HepG2 (cell line): ENCODE measurements at regions not wholly inside any gene's neighbourhood (a gene's known extent, or its start where the extent isn't known, plus 50 kb on each side); places are given as distances from the start of the nearest gene placed in this dataset.
A peak's percentile ranks its signal among the peaks of the same experiment; 100 is the strongest.

ENCODE experiments used
- CEBPB ChIP-seq: IDR thresholded peaks from 2 replicates; pipeline ENCODE4 v1.6.1; 2011; ENCODE audit warnings: low read depth, low read length, improper control_type of control experiment, borderline replicate concordance
- EEA1 ChIP-seq: sonication (generic); formaldehyde crosslinking; IDR thresholded peaks from 2 replicates; pipeline ENCODE4 v1.5.1; 2020; ENCODE audit warnings: mild to moderate bottlenecking, missing genetic modification reagents, borderline replicate concordance
- FOSL2 ChIP-seq: sonication (generic); formaldehyde crosslinking; IDR thresholded peaks from 2 replicates; pipeline ENCODE4 v1.4.0; 2020; ENCODE audit warnings: missing genetic modification reagents
- FOXA3 ChIP-seq: IDR thresholded peaks from 2 replicates; pipeline ENCODE4 v1.6.1; 2016; ENCODE audit warnings: missing genetic modification reagents, missing compliant biosample characterization
- FOXJ3 ChIP-seq: sonication (generic); formaldehyde crosslinking; IDR thresholded peaks from 2 replicates; pipeline ENCODE4 v1.4.0; 2020; ENCODE audit warnings: missing genetic modification reagents, mild to moderate bottlenecking, borderline replicate concordance
- FOXK2 ChIP-seq: fragments of 450-650 bp; IDR thresholded peaks from 2 replicates; pipeline ENCODE4 v1.6.1; 2016
- IKZF5 ChIP-seq: IDR thresholded peaks from 2 replicates; pipeline ENCODE4 v1.6.1; 2018; ENCODE audit warnings: missing genetic modification reagents, mild to moderate bottlenecking, missing compliant biosample characterization
- JUNB ChIP-seq: sonication (generic); formaldehyde crosslinking; IDR thresholded peaks from 2 replicates; pipeline ENCODE4 v1.8.0; 2022; ENCODE audit warnings: missing genetic modification reagents, mild to moderate bottlenecking, borderline replicate concordance
- KLF11 ChIP-seq: IDR thresholded peaks from 2 replicates; pipeline ENCODE4 v1.6.1; 2016; ENCODE audit warnings: missing compliant biosample characterization
- KLF9 ChIP-seq: IDR thresholded peaks from 2 replicates; pipeline ENCODE4 v1.6.1; 2016; ENCODE audit warnings: low read depth
- PCBP1 ChIP-seq: fragments of 200-400 bp; formaldehyde crosslinking; IDR thresholded peaks from 2 replicates; pipeline ENCODE4 v1.6.1; 2017; ENCODE audit warnings: mild to moderate bottlenecking, low read depth, low read length, borderline replicate concordance
- SOX13 ChIP-seq, 3 experiments: fragments of 450-650 bp in 1 of 3; sonication (generic) in 1 of 3; formaldehyde crosslinking in 1 of 3; IDR thresholded peaks in 2 of 3; conservative IDR thresholded peaks in 1 of 3; 2 replicates each; pipeline versions ENCODE4 v1.5.0 to v1.6.1; 2016 to 2020; ENCODE audit warnings: antibody characterized with exemption in 1 of 3, mild to moderate bottlenecking in 1 of 3, missing compliant biosample characterization in 1 of 3, missing genetic modification reagents in 1 of 3, moderate library complexity in 1 of 3
- TBX3 ChIP-seq: fragments of 450-650 bp; IDR thresholded peaks from 2 replicates; pipeline ENCODE4 v1.6.1; 2017; ENCODE audit warnings: antibody characterized with exemption, mild to moderate bottlenecking, inconsistent platforms, borderline replicate concordance
- ZBTB21 ChIP-seq: sonication (generic); formaldehyde crosslinking; IDR thresholded peaks from 2 replicates; pipeline ENCODE4 v1.4.0; 2020; ENCODE audit warnings: missing genetic modification reagents
- ZFP62 ChIP-seq: sonication (generic); formaldehyde crosslinking; IDR thresholded peaks from 2 replicates; pipeline ENCODE4 v1.4.0; 2020; ENCODE audit warnings: missing genetic modification reagents
- ZHX1 ChIP-seq: sonication (generic); formaldehyde crosslinking; IDR thresholded peaks from 2 replicates; pipeline ENCODE4 v1.8.1; 2022; ENCODE audit warnings: low read depth, mild to moderate bottlenecking, missing genetic modification reagents
- ZNF383 ChIP-seq: sonication (generic); formaldehyde crosslinking; IDR thresholded peaks from 2 replicates; pipeline ENCODE4 v1.4.0; 2020; ENCODE audit warnings: missing genetic modification reagents, mild to moderate bottlenecking, borderline replicate concordance
- ZNF441 ChIP-seq: sonication (generic); formaldehyde crosslinking; IDR thresholded peaks from 2 replicates; pipeline ENCODE4 v1.7.0; 2021; ENCODE audit warnings: missing genetic modification reagents, borderline replicate concordance
- ZNF652 ChIP-seq: IDR thresholded peaks from 2 replicates; pipeline ENCODE4 v1.6.1; 2016; ENCODE audit warnings: low read depth, borderline replicate concordance
- ZNF704 ChIP-seq: sonication (generic); formaldehyde crosslinking; IDR thresholded peaks from 2 replicates; pipeline ENCODE4 v1.8.1; 2023; ENCODE audit warnings: mild to moderate bottlenecking, inconsistent platforms, moderate library complexity, missing genetic modification reagents, borderline replicate concordance
- ZNF83 ChIP-seq: sonication (generic); formaldehyde crosslinking; IDR thresholded peaks from 2 replicates; pipeline ENCODE4 v1.4.0; 2020; ENCODE audit warnings: missing genetic modification reagents, mild to moderate bottlenecking, borderline replicate concordance

- TF ChIP-seq KLF9 (CRISPR knock-in tag): no peak
- 0 out of 2 replicates have a peak, but pooled peaks have one; percentile 61 for TF ChIP-seq FOXK2
- peak; percentile 58; the same call in 1 of the 2 replicates for TF ChIP-seq ZNF441 (CRISPR knock-in tag)
- TF ChIP-seq JUNB: no peak
- peak; percentile 94 for TF ChIP-seq FOXA3 (CRISPR knock-in tag)
- TF ChIP-seq FOSL2: peak; percentile 80
- no peak for TF ChIP-seq ZFP62 (CRISPR knock-in tag)
- TF ChIP-seq FOXJ3 (CRISPR knock-in tag): peak; percentile 97
- peak; percentile 99 for TF ChIP-seq CEBPB
- peak; percentile 90; the same call in 1 of the 2 replicates for TF ChIP-seq IKZF5
- no peak; the same call in 1 of the 2 replicates for TF ChIP-seq TBX3
- no peak for TF ChIP-seq PCBP1
- TF ChIP-seq ZBTB21 (CRISPR knock-in tag): no peak
- no peak for TF ChIP-seq ZNF704 (CRISPR knock-in tag)
- no peak for TF ChIP-seq KLF11 (CRISPR knock-in tag)
- no peak for TF ChIP-seq EEA1
- 0 out of 2 replicates have a peak, but pooled peaks have one; percentile 43 for TF ChIP-seq ZHX1 (CRISPR knock-in tag)
- no peak for TF ChIP-seq ZNF383 (CRISPR knock-in tag)
- TF ChIP-seq ZNF83 (CRISPR knock-in tag): no peak
- peak; percentile 67; the same call in 1 of the 2 replicates for TF ChIP-seq SOX13 (IDR thresholded peaks at IDR 0.05)
- peak; percentile 87 to 93; a peak in 3 of 4 replicates for TF ChIP-seq SOX13 (CRISPR knock-in tag; conservative IDR thresholded peaks at IDR 0.05 in 1 of 2, IDR thresholded peaks at IDR 0.05 in 1 of 2)
- TF ChIP-seq ZNF652 (CRISPR knock-in tag): 0 out of 2 replicates have a peak, but pooled peaks have one; percentile 8
Observed at GRCh38 chr13:50187352-50188029, 172.2 kb downstream of the KCNRG start (continued).
